Erythroblast (primary cell): ENCODE measurements at regions not wholly inside any gene's neighbourhood (a gene's known extent, or its start where the extent isn't known, plus 50 kb on each side); places are given as distances from the start of the nearest gene placed in this dataset.
"Not testable (repeated sequence)": the region's sequence is repeated elsewhere in the genome, so short reads cannot be mapped to it uniquely, and the experiment has no call there.

ENCODE experiments used
- GATA1 ChIP-seq: IDR thresholded peaks from 2 replicates; pipeline ENCODE4 v1.6.1; 2011; ENCODE audit warnings: low read depth, mild to moderate bottlenecking, control low read depth, low read length, moderate library complexity
- POLR2A ChIP-seq: IDR thresholded peaks from 2 replicates; pipeline ENCODE4 v1.6.1; 2011; ENCODE audit warnings: mild to moderate bottlenecking, low read length

- not testable (repeated sequence) for TF ChIP-seq POLR2A, GATA1
Observed at GRCh38 chr4:91738831-91739230, 564.9 kb upstream of the GRID2 start.
